Retina (tissue), 1 donor: ENCODE measurements at regions not wholly inside any gene's neighbourhood (a gene's known extent, or its start where the extent isn't known, plus 50 kb on each side); places are given as distances from the start of the nearest gene placed in this dataset.
A peak's percentile ranks its signal among the peaks of the same experiment; 100 is the strongest.

Source experiments
- DNase-seq: peaks from one replicate; pipeline ENCODE4 v3.0.0-alpha.2; 2016

DNA sequence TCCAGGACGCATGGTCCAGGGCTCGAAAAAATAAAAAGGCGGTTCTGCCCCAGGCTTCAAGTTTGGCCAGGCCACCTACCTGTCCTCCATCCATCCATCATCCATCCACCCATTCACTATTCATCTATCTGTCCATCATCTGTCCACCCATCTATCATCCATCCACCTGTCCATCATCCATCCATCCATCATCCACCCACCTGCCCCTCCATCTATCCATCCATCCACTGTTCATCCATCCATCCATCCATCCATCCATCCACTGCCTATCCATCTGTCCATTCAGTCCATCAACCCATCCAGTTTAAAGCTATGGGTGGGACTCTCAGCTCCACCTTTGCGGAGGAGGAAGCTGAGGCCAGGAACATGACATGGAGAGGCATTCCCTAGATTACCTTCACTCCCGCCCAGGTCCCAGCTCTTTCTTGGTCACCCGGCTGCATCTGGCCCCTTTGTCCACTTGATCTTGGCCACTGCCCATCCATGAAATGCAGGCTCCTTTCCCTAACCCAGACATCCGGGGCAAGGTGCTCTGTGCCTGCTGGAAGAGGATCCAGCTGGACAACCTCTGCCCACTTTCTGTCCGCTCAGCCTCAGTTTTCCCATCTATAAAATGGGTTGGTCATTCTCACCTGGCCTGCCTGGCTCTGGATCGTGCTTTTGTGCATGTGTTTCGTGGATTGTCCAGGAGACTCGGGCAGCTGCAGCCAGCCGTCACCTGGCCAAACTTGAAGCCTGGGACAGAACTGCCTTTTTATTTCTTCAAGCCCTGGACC, 236.0 kb upstream of the CIBAR2 start:
- DNase-seq: no peak

DNA sequence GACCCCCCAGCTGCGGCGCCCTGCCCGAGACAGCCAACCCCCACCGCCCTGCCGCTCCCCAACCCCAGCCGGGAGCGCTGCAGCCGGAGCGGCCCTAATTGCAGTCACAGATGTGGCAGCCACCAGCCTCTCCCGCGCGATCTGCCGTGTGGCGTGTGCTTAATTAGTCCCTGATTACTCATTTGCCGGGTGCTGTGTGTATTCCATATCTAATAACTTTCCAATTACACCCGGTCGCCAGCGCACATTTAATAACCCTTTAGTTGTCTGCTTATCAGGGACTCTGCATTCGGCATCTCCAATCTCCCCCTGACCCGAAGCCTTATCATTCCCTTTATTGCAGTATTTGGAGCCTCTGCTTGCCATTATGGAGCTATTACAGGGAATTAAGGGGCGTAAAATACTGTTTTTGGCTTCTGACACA, 236.7 kb upstream of the CIBAR2 start:
- peak; percentile 69 for DNase-seq

DNA sequence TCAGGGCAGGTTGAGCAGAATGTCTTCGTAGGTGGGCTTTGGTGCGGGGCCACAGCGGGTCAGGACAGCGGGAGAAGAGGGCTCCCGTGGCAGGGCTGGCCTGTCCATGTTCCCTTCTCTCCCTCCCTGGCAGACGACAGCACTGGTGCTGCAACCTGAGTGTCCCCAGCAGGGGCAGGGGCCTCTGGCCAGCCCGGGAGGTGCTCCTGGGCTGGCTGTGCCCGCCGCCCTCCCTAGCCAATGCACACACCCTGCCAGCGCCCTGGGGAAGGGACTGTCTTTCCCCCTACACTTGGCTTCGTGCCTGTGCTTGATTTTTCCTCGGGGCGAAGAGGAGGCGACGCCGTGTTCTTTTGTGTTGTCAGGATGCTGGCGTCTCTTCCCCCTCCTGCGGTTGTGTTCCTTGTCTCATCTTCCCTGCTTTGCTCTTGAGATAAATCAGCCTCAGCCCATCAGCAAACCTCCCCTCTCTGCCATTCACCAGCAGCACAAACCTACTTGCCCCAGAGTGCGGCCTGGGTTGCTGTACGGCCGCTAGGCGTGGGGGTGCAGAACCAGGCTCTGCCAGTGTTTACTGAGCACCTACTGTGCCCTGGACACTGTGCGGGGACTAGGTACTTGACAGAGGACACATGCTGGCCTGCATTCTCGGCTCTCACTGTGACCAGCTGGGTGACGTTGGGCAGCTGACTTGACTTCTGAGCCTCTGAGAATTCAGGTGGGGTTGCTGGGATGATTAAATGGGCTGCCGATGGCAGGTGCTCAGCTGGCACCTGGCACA, 237.3 kb upstream of the CIBAR2 start:
- peak; percentile 68 for DNase-seq

DNA sequence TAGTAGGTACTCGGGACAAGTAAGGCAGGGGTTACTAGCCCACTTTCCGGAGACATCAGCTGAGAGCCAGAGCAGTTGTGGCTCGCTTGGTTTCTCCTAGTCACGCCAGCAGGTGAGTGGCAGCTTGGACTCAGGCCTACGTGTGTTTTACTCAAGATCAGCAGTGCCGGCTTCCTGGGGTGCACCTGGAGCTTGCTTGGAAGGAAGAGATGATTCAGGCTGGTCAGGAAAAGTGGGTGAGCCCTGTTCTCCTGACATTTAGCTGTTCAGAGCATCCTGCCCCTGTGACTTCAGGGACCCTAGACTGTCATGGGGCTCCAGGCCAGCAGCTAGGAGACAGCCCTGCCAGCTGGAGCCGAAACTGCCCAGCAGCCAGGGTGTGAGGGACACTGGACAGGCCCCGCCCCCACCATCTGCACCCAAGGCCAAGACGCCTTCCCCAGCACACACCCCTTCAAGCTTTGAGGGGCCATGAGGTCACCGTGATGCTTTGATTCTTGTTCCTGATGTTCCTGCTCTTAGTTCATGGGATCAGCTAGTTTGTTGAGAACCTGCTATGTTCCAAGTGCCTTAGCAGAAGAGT, 238.0 kb upstream of the CIBAR2 start:
- DNase-seq: no peak

DNA sequence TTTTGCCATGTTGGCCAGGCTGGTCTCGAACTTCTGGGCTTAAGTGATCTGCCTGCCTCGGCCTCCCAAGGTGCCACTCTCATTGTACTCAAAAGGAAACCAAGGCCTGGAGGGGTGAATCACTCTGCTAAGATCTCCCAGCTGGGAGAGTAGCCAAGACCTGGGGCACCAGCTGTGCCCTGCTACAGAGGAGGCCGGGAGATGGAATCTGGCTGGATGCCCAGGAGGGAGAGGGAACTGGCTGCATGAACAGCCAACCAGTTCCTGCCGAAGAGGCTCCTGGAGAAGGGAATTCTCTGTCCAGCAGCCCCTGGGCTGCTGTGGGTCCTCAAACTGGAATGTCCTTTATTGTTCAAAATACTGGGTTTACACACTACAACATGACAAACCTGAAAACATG, 238.7 kb upstream of the CIBAR2 start:
- no peak for DNase-seq

DNA sequence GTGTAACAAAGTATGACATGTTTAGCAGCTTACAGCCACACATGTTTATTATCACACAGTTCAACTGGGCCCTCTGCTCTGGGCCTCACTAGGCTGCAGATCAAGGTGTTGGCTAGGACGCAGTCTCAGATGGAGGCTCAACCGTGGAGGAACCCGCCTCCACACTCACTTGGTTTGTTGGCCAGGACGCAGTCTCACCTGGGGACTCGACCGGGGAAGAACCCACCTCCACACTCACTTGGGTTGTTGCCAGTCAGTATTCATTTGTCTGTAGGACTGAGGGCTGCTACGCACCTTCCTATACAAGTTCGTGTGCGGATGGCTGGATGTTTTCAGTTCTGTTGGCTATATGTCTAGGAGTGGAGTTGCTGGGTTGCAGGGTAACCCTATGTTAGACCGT, 240.7 kb upstream of the CIBAR2 start:
- no peak for DNase-seq

DNA sequence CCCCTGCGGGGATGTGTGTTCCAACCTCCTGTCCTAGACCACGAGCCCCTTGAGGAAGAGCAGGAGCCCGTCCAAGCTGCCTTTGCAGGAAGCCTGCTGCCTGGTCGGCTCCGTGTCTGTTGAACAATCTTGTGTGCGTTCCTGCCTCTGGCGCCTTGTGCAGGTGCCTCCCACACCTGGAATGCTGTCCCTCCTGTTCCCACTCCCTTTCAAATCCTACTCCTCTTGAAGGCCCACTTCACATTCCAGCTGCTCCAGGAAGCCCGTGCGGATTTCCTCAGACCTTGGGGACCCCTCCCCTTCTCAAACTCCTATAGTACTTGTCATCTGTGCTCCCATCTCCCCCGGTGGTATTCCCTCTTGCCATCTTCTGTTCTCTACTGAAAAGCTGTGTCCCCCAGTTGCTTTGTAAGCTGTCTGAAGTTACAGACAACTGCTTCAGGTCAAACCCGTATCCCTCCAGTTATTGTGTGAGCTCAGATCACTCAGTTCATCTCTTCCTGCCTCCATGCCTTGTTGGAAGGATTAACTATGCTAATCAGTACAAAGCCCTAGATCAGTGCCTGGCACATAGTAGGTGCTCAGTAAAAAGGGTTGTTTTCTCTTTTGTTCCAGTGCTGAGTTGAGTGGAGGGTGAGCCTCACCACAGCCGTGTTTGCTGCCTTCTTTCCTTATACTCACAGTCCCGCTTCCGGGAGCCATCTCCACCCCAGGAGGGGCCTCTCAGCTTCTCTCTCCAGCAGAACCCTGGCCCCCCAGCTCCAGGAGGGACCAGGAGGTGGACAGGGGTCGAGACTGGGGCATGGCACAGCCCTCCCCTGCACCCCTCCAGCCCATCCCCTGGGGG, 241.8 kb upstream of the CIBAR2 start:
- DNase-seq: no peak

DNA sequence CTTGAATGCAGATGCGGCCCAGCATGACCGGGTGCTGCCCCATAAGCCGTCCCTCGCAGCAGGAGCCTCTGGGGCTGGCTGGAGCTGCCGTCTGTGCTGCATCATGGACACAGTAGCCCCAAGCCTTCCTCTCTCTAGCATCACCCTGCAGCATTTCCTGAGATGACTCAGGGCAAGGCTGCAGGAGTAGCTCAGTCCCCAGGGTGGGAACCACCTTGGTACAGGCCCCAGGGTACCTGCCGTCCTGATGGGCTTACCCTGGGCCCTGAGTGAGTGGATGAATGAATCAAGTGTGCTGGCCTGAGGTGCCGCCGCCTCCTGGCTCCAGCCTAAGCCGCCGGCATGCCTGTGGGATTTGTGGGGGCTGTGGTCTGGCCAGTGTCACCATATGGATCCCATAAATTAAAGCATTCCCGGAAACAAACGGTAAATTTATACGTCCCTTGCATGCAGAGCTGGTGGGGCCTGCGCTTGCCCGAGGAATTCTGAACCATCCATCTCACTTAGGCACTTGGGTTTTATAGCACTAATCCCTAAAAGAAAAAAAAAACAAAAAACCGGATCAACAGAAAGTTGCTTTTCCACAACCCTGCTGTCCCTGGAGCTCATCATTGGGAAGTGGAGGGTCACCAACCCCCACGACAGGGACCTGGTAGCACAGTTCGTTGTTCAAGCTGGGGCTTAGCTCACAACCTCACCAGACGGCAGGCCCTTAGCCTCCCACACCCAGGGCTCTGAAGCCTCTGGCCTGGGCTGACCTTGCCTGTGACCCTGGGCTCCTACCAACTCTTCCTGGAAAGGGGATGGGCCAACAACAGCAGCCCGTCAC, 242.6 kb upstream of the CIBAR2 start:
- DNase-seq: no peak

DNA sequence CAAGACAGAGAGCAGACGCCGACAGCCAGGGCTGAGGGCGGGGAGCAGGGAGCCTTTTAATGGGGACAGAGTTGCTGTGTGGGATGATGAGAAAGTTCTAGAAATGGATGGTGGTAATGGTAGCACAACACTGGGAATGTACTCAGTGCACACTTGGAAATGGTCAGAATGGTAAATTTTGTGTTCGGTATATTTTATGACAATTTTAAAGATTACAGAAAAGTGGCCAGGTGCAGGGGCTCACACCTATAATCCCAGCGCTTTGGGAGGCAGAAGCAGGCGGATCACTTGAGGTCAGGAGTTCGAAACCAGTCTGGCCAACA, 243.2 kb upstream of the CIBAR2 start:
- no peak for DNase-seq

DNA sequence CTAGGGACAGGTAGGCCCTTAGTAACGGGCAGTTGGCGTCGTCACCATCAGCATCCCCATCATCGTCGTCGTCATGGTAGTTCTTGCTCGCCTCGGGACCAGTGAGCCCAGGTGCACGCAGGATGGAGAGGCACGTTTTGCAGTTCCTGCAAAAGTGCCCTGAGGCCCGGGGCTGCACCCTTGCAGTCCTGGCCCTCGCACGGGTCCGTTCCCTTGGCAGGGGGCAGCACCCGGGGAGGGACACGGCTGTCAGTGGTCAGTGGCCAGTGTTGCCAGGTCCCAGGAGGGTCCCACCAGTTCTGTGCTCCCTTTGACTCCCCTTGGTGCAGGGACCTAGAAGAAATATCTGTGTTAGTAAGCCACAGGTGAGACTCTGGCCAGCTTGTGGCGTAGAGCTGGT, 243.9 kb upstream of the CIBAR2 start:
- DNase-seq: no peak

DNA sequence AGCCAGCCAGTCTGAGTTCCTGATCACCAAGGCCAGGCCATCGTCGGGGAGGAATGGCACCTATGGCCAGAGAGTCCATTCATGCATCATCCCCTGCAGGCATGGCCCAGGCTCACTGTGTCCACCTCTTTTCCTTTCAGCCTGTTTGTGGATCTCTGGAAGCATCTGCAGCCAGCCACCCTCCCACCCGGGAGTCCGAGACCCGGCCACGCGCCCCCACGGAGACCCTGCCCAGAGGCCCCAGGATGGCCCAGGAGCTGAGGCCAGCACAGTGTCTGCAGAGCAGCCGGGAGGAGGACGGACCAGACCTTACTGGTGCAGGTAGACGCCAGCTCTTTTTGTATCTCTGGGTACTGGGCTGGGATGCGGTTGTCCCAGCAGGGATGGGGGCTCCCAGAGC, 245.1 kb upstream of the CIBAR2 start:
- no peak for DNase-seq

DNA sequence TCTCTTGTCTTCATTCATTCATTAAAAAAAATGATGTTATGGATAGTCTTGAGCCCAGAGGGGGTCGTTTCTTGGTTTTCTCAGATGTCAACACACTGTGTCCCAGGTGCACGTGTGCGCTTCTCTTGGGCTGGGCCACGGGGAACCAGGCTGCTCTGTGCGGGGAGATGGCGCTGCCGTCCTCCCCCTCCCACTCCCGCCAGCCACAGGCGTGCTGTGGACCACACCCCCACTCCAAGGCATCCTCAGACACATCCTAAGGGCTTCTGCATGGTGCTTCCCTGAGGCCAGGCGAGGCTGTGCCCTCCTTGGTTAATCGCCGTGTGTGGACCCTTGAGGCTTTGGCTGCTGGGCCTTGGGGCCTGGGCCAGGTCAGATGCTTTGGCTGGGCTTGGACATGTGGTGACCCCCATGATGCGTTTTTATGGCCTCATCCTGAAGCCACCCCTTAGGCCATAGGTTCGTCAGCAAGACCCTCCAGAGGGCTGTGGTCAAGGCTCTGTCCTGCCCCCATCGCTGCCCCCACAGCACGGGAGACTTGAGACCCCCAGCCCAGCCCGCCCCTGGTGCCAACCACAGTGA, 245.7 kb upstream of the CIBAR2 start:
- no peak for DNase-seq

DNA sequence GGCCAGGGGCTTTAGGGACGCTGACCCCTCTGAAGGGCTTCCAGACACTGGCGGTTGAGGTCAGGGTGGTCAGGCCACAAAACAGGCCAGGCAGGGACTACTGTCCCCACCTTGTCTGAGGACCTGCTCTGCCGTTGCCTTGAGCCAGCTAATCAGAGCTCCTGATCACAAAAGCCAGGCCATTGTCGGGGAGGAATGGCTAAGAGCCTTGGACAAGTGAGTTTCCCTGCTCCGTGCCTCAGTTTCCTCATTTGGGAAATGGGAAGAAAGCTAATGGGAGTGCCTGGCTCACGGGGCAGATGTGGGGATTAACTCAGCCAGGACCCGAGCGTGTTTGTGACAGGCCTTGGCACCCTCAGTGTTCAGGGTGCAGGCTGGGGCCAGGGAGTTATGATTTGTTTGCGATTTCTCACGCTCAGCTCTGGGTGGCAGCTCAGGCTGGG, 246.5 kb upstream of the CIBAR2 start:
- no peak for DNase-seq

DNA sequence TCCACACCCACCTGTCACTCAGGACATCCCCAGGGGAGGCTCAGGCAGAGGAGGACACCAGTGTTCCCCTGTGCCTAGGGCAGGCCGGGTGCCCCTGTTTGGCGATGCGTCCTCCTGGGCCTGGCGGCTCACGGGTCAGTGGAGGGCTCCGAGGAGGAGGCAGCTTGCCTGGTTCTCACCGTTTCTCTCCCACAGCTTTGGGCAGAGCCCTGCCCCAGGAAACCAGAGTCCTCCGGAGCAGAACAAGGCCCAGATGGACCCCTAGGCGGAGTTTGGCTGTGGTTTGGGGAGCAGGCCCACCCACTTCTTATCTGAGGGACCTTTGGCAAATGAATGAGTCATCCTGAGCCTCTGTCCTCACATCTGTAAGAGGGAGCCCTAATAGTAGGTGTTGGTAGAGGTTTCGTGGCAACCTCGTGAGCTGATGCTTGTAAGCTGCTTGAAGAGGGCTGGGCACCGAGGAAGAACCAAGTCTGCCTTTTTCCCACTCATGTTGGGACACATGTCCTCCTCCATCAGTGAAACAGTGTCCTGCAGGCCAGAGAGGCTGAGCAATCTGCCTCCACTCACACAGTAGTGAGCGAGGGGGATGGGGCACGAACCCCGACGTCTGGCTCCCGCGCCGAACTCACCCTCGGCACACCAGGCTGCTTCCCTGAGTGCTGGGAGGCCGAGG, 247.0 kb upstream of the CIBAR2 start:
- DNase-seq: no peak

DNA sequence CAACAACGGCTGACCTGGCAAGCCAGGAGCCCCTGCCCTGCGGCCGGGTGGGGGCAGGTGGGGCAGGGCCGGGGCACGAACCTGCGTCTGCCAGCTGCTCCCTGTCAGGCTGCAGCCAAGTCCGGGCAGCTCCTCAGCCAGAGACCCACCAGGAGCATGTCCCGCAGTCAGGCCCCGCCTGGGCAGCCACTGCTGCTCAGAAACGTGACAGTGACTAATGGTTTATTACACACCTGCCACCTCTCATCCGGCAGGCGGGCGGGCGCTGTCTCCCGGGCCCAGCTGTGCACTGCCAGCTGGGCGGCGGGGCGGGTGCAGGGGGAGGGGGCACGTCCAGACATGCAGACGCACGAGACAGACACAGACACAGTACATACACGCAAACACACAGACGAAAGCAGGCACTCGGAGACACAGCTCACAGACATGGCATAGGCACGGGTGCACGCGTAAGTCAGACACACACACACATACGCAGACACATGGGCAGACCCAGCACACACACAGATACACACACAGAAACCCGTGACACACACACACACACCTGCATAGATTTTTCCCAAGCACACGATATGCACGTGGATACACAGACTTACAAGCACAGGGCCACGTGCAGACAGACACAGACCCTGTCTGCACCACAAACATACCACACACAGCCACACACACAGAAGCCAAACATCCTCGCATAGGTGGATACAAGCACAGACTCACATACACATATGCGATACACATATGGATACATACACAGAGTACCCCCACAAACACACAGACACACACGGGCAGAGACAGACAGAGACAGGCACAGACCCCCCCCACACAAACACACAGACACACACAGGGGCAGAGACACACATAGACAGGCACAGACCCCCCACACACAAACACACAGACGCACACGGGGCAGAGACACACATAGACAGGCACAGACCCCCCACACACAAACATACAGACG, 248.3 kb upstream of the CIBAR2 start:
- DNase-seq: no peak

DNA sequence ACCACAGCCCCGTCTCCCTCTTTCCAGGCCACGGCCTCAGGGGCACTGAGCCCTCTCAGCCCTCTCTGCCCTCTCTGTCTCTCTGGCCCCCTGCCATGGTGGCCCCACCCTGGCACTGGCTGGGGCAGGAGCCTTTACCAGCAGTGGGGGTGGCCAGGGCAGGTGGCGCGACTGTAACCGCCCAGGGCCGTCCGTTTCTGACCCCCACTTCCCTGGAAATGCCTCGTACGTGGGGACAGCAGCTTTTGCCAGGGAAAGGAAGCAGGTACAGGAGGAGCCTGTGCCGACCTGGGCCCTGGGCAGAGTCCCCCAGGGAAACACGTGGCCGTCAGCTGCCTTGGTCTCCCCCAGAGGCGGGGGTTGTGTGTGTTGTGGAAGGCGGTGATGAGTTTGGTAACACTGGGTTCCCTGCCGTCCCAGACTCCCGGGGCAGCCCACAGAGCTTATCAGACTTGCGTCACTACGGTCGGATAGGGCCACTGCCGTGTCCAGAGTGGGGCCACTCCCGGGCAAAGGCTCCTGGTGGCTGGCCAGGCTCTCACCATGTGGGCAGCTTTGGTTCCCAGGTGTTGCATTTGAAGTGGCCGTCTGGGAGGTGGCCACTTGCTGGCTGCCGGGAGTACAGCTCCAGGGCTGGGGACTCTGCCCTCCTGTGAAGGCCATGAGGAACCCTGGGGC, 249.3 kb upstream of the CIBAR2 start:
- DNase-seq: no peak

DNA sequence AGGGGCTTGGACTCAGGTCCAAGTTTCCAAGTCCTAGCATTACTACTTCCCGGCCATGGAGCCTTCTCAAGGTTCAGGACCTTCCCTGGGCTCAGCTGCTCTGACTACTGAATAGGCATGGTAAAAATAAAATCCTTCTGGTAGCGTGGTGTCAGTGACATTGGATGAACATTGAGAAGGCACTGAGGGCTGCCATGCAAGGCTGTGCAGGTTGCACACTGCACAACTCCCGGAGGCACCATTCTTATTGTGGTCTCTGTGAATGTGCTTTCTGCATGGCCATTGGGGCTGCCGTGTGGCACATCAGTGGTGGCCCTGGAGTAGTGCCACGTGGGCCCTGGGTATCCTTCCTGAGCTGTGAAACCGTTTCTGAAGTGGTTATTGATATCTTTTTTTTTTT, 250.2 kb upstream of the CIBAR2 start:
- DNase-seq: no peak

DNA sequence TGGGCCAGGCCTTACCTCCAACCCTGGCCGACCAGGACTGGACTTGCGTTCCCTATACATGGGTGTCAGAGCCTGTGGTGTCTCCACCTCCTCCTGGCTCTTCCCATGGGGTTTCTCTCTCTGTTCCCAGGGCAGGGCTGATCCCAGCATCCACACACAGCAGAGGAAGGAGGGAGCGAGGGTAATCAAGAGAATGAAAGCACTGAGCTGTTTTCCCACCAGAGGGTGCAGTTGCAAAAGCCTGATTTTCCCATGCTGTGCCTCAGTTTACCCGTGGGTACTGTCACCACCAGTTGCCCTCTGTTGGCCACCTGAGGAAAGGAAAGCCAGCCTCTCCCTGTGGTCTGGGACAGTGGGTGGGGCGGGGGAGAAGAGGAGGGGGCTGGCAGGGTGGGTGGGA, 249.7 kb upstream of the GSE1 start:
- DNase-seq: no peak

DNA sequence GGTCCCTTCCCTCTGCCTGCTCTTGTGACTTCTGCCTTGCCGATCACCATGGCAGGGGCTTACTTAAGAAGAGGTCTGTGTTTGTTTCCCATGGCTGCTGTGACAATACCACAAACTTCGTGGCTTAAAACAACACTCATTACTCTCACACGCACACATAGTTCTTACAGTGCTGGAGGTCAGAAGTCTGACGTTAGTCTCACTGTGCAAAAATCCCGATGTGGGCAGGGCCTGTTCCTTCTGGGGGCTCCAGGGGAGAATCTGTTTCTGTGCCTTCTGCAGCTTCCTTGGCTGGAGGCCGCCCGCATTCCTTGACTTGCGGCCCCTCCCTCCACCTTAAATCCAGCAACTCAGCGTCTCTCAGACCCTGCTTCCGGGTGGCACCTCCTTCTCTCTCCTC, 249.2 kb upstream of the GSE1 start:
- DNase-seq: no peak
